GM23338 (cell line): ENCODE measurements at regions not wholly inside any gene's neighbourhood (a gene's known extent, or its start where the extent isn't known, plus 50 kb on each side); places are given as distances from the start of the nearest gene placed in this dataset.

Source experiments
- ATAC-seq: fragments of 200-7000 bp; cut with Tn5 transposase; 3 replicates; pipeline ENCODE4 v1.9.1; 2020
- DNase-seq: peaks from one replicate; pipeline ENCODE4 v3.0.0-alpha.2; 2015; ENCODE audit warnings: low spot score
- H2AFZ ChIP-seq: fragments of 200-600 bp; sonication (generic); 2 replicates; pipeline ENCODE4 v1.8.0; 2016; ENCODE audit warnings: antibody characterized with exemption, mild to moderate bottlenecking, moderate library complexity
- H3F3A ChIP-seq: fragments of 200-600 bp; sonication (generic); replicated peaks from 2 replicates; pipeline ENCODE4 v1.8.0; 2017; ENCODE audit warnings: antibody characterized with exemption, mixed run types, low read depth
- H3K27ac ChIP-seq: fragments of 200-600 bp; sonication (generic); 2 replicates; pipeline ENCODE4 v1.6.1; 2016; ENCODE audit warnings: low read depth
- H3K27me3 ChIP-seq: fragments of 200-600 bp; sonication (generic); 2 replicates; pipeline ENCODE4 v1.8.0; 2016; ENCODE audit warnings: mild to moderate bottlenecking, mixed run types, moderate library complexity; ENCODE audit not compliant: insufficient read depth
- H3K36me3 ChIP-seq: fragments of 200-600 bp; sonication (generic); 2 replicates; pipeline ENCODE4 v1.8.0; 2016; ENCODE audit warnings: mild to moderate bottlenecking; ENCODE audit not compliant: insufficient read depth
- H3K4me1 ChIP-seq: fragments of 200-600 bp; sonication (generic); 2 replicates; pipeline ENCODE4 v1.8.0; 2016; ENCODE audit warnings: mild to moderate bottlenecking, moderate library complexity; ENCODE audit not compliant: insufficient read depth
- H3K4me2 ChIP-seq: fragments of 200-600 bp; sonication (generic); 2 replicates; pipeline ENCODE4 v1.7.1; 2017; ENCODE audit warnings: mixed run types
- H3K4me3 ChIP-seq: fragments of 200-600 bp; sonication (generic); 2 replicates; pipeline ENCODE4 v1.6.1; 2016; ENCODE audit warnings: mixed run types
- H3K79me2 ChIP-seq: fragments of 200-600 bp; sonication (generic); replicated peaks from 2 replicates; pipeline ENCODE4 v1.8.0; 2017; ENCODE audit warnings: mild to moderate bottlenecking; ENCODE audit not compliant: insufficient read depth
- H3K9me2 ChIP-seq: fragments of 200-600 bp; sonication (generic); 2 replicates; pipeline ENCODE4 v1.8.0; 2017; ENCODE audit not compliant: insufficient read depth
- H4K20me1 ChIP-seq: fragments of 200-600 bp; sonication (generic); replicated peaks from 2 replicates; pipeline ENCODE4 v1.8.0; 2017; ENCODE audit warnings: mild to moderate bottlenecking; ENCODE audit not compliant: insufficient read depth
- H3K27ac Mint-ChIP-seq: 2 replicates; pipeline ENCODE4 v1.8.0; 2020; ENCODE audit warnings: inconsistent platforms, mild to moderate bottlenecking, moderate library complexity, mixed read lengths
- H3K27me3 Mint-ChIP-seq: 3 replicates; pipeline ENCODE4 v1.8.0; 2022; ENCODE audit warnings: low read depth, mild to moderate bottlenecking, moderate library complexity, mixed read lengths, inconsistent platforms; ENCODE audit not compliant: insufficient read depth, poor library complexity
- H3K36me3 Mint-ChIP-seq: 3 replicates; pipeline ENCODE4 v1.8.0; 2021; ENCODE audit warnings: low read depth, mild to moderate bottlenecking, inconsistent platforms, moderate library complexity, mixed read lengths
- H3K4me1 Mint-ChIP-seq: 3 replicates; pipeline ENCODE4 v1.8.0; 2020; ENCODE audit warnings: mild to moderate bottlenecking, inconsistent platforms, mixed read lengths
- H3K4me3 Mint-ChIP-seq: 3 replicates; pipeline ENCODE4 v1.8.0; 2021; ENCODE audit warnings: moderate library complexity, mild to moderate bottlenecking, inconsistent platforms, mixed read lengths
- H3K9me3 Mint-ChIP-seq: 3 replicates; pipeline ENCODE4 v1.8.0; 2020; ENCODE audit warnings: moderate library complexity, mild to moderate bottlenecking, inconsistent platforms, mixed read lengths
- CTCF ChIP-seq, 2 experiments: fragments of 200-600 bp in 1 of 2; sonication (generic) in 1 of 2; conservative IDR thresholded peaks; 2 replicates each; pipeline versions ENCODE4 v1.5.1 to v1.6.1; 2016 to 2017; ENCODE audit warnings: antibody characterized with exemption in 2 of 2, low read depth in 2 of 2, mild to moderate bottlenecking in 2 of 2, moderate library complexity in 1 of 2
- ETS1 ChIP-seq: IDR thresholded peaks from 2 replicates; pipeline ENCODE4 v1.6.1; 2016; ENCODE audit warnings: antibody characterized with exemption
- EZH2 ChIP-seq: fragments of 200-600 bp; sonication (generic); IDR thresholded peaks from one replicate; pipeline ENCODE4 v1.8.0; 2017; ENCODE audit warnings: antibody characterized with exemption, mild to moderate bottlenecking, low read depth; ENCODE audit not compliant: unreplicated experiment
- NANOG ChIP-seq: IDR thresholded peaks from 2 replicates; pipeline ENCODE4 v1.6.1; 2016; ENCODE audit warnings: antibody characterized with exemption, borderline replicate concordance
- REST ChIP-seq: IDR thresholded peaks from one replicate; pipeline ENCODE4 v1.6.1; 2018; ENCODE audit warnings: antibody characterized with exemption; ENCODE audit not compliant: unreplicated experiment
- STAT1 ChIP-seq: IDR thresholded peaks from one replicate; pipeline ENCODE4 v1.6.1; 2016; ENCODE audit warnings: antibody characterized with exemption; ENCODE audit not compliant: unreplicated experiment
- ZNF331 ChIP-seq: fragments of 250-450 bp; sonication (Bioruptor Pico); IDR thresholded peaks from 2 replicates; pipeline ENCODE4 v1.5.0; 2020; ENCODE audit warnings: low read depth, mild to moderate bottlenecking, moderate library complexity
- ZNF462 ChIP-seq: fragments of 250-450 bp; sonication (Bioruptor Pico); IDR thresholded peaks from 2 replicates; pipeline ENCODE4 v1.5.0; 2020; ENCODE audit warnings: mild to moderate bottlenecking, moderate library complexity

- no peak for TF ChIP-seq REST
- no peak for TF ChIP-seq ETS1
- no peak for TF ChIP-seq EZH2
- TF ChIP-seq CTCF (conservative IDR thresholded peaks at IDR 0.05; ENCODE audit: low read depth in 2 of 2), result no peak
Observed at GRCh38 chr6:12404651-12405050, 114.5 kb downstream of the EDN1 start (continued).

- no peak for ATAC-seq
- no peaks in the 10 kb centered on the region for H3K36me3 Mint-ChIP-seq
- H3K27me3 Mint-ChIP-seq, result peaks cover 3% of the 10 kb centered on the region
- Histone ChIP-seq H3F3A (no peaks in the 10 kb centered on the region), H3K27ac (no peak overlapping the region), H3K36me3 (no peaks in the 10 kb centered on the region), H4K20me1 (no peaks in the 10 kb centered on the region), H3K4me1 (no peaks in the 10 kb centered on the region), H3K27me3 (no peaks in the 10 kb centered on the region), H2AFZ (no peak overlapping the region), H3K4me2 (no peak overlapping the region), H3K9me2 (peaks cover 15% of the 10 kb centered on the region), H3K4me3 (no peak overlapping the region), H3K79me2 (no peaks in the 10 kb centered on the region)
- no peaks in the 10 kb centered on the region for H3K9me3 Mint-ChIP-seq
- no peak overlapping the region for H3K27ac Mint-ChIP-seq
- H3K4me1 Mint-ChIP-seq, result peaks cover 7% of the 10 kb centered on the region; the same call in 2 of the 3 replicates
- H3K4me3 Mint-ChIP-seq, result no peak overlapping the region
- no peak for DNase-seq
- TF ChIP-seq ETS1 (no peak), STAT1 (no peak), ZNF462 (CRISPR knock-in tag) (no peak), NANOG (no peak), CTCF (conservative IDR thresholded peaks at IDR 0.05; ENCODE audit: low read depth in 2 of 2) (no peak), ZNF331 (CRISPR knock-in tag) (no peak)
Observed at GRCh38 chr6:12408752-12409151, 118.6 kb downstream of the EDN1 start.
